Caco-2 (cell line): ENCODE measurements at regions not wholly inside any gene's neighbourhood (a gene's known extent, or its start where the extent isn't known, plus 50 kb on each side); places are given as distances from the start of the nearest gene placed in this dataset.

Experiments used
- BruUV-seq: library from RNA; stranded (reverse); fragments of 400-500 nt; replicated peaks from 2 replicates; lab custom pipeline; 2021; lab: Mats Ljungman, UMichigan
- CTCF ChIA-PET: fragments of 300-600 bp; sonication (Branson Sonifier 250); formaldehyde crosslinking; loops from one replicate; lab custom pipeline; 2022; ENCODE audit warnings: antibody characterized with exemption; lab: Charles Lee
- POLR2A ChIA-PET: fragments of 300-600 bp; sonication (Branson Sonifier 250); formaldehyde crosslinking; loops from one replicate; lab custom pipeline; 2022; ENCODE audit warnings: antibody characterized with exemption; lab: Charles Lee
- DNase-seq, 2 experiments: peaks; one replicate each; pipeline versions ENCODE4 v3.0.0 to v3.0.0-alpha.2; 2020 to 2022
- H3K27me3 ChIP-seq: replicated peaks from 2 replicates; pipeline ENCODE4 v1.6.0; 2011; ENCODE audit warnings: low read length; ENCODE audit not compliant: control insufficient read depth, insufficient read depth
- H3K36me3 ChIP-seq: 2 replicates; pipeline ENCODE4 v1.5.1; 2011; ENCODE audit warnings: low read length; ENCODE audit not compliant: control insufficient read depth, insufficient read depth
- H3K4me1 ChIP-seq: fragments of 250-450 bp; sonication (Bioruptor Pico); 2 replicates; pipeline ENCODE4 v1.5.1; 2020; ENCODE audit warnings: mild to moderate bottlenecking
- H3K4me3 ChIP-seq: 2 replicates; pipeline ENCODE4 v1.5.1; 2011; ENCODE audit warnings: low read depth, mild to moderate bottlenecking, control low read depth, low read length
- H3K9me3 ChIP-seq: fragments of 250-450 bp; sonication (Bioruptor Pico); 2 replicates; pipeline ENCODE4 v1.5.1; 2020; ENCODE audit warnings: mild to moderate bottlenecking, moderate library complexity
- H3K27ac Mint-ChIP-seq: one replicate; pipeline ENCODE4 v1.8.0; 2022; ENCODE audit warnings: mixed read lengths; ENCODE audit not compliant: unreplicated experiment
- H3K27me3 Mint-ChIP-seq: one replicate; pipeline ENCODE4 v1.8.0; 2022; ENCODE audit warnings: mixed read lengths; ENCODE audit not compliant: insufficient read depth, unreplicated experiment
- H3K36me3 Mint-ChIP-seq: one replicate; pipeline ENCODE4 v1.8.0; 2022; ENCODE audit warnings: mild to moderate bottlenecking, mixed read lengths; ENCODE audit not compliant: insufficient read depth, unreplicated experiment
- H3K4me1 Mint-ChIP-seq: one replicate; pipeline ENCODE4 v1.8.0; 2022; ENCODE audit warnings: low read depth, mixed read lengths; ENCODE audit not compliant: unreplicated experiment
- H3K4me3 Mint-ChIP-seq: one replicate; pipeline ENCODE4 v1.8.0; 2022; ENCODE audit warnings: mild to moderate bottlenecking, moderate library complexity, mixed read lengths; ENCODE audit not compliant: unreplicated experiment
- H3K9me3 Mint-ChIP-seq: one replicate; pipeline ENCODE4 v1.8.0; 2022; ENCODE audit warnings: mixed read lengths; ENCODE audit not compliant: unreplicated experiment
- CTCF ChIP-seq, 2 experiments: fragments of 200-600 bp in 1 of 2; IDR thresholded peaks; 1 replicate in 1 of 2; 2 replicates in 1 of 2; pipeline versions ENCODE4 v1.5.1 to v1.8.0; 2011 to 2022; ENCODE audit warnings: antibody characterized with exemption in 1 of 2, control low read depth in 1 of 2, inconsistent platforms in 1 of 2, low read depth in 1 of 2, low read length in 1 of 2, mild to moderate bottlenecking in 1 of 2, moderate library complexity in 1 of 2; ENCODE audit not compliant: insufficient read depth in 1 of 2, severe bottlenecking in 1 of 2, unreplicated experiment in 1 of 2
- intact Hi-C: fragments of 100-400 bp; cut with micrococcal nuclease; formaldehyde crosslinking; loops from one replicate; pipeline ENCODE4 v1.10.0; 2022; ENCODE audit not compliant: unreplicated experiment

- no peak overlapping the region for H3K4me3 ChIP-seq
- no peaks in the 10 kb centered on the region for H3K36me3 ChIP-seq
- Mint-ChIP-seq H3K4me3 (no peak overlapping the region), H3K4me1 (peaks cover 7% of the 10 kb centered on the region), H3K36me3 (no peaks in the 10 kb centered on the region), H3K9me3 (no peaks in the 10 kb centered on the region), H3K27ac (no peak overlapping the region), H3K27me3 (no peaks in the 10 kb centered on the region)
- intact Hi-C loops, result no loop called here
- CTCF ChIA-PET, result no interaction called here
- no TSS peak for BruUV-seq
- H3K27me3 ChIP-seq, result no peaks in the 10 kb centered on the region
- DNase-seq, result no peak
- TF ChIP-seq CTCF (IDR thresholded peaks at IDR 0.05; ENCODE audit: insufficient read depth in 1 of 2, low read depth in 1 of 2, low read length in 1 of 2, severe bottlenecking in 1 of 2, unreplicated experiment in 1 of 2), result no peak
- POLR2A ChIA-PET, result no interaction called here
- H3K9me3 ChIP-seq, result no peaks in the 10 kb centered on the region
- H3K4me1 ChIP-seq, result no peaks in the 10 kb centered on the region
Measured at GRCh38 chrX:150014525-150014924, 76.2 kb upstream of the EOLA2 start.

GRCh38 chrX:150017868-150018267 lies 79.6 kb upstream of the EOLA2 start:
- CTCF ChIA-PET, result no interaction called here

DNA sequence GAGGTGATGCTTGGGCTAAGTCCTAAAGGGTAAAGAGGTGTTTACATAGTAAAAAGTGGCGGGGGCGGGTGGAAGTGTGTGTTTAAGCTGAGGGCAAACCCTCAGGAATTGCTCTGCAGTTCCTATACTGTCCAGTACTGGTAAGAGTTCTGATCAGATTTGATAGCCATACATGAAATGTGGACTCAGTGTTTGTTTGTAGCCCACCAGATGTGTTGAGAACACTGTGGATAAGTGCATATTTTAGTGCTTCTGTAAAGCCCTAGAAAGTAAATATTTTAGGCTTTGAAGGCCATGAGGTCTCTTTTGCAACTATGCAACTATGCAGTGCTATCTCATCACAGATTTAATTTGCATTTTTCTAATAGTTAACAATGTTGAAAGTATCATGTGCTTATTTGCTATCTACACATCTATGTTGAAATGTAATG lies 80.7 kb upstream of the EOLA2 start:
- ChIA-PET POLR2A (no interaction called here), CTCF (no interaction called here)
- TF ChIP-seq CTCF (IDR thresholded peaks at IDR 0.05; ENCODE audit: insufficient read depth in 1 of 2, low read depth in 1 of 2, low read length in 1 of 2, severe bottlenecking in 1 of 2, unreplicated experiment in 1 of 2), result no peak
- Histone ChIP-seq H3K4me1 (no peaks in the 10 kb centered on the region), H3K9me3 (no peaks in the 10 kb centered on the region), H3K36me3 (no peaks in the 10 kb centered on the region), H3K4me3 (no peak overlapping the region), H3K27me3 (no peaks in the 10 kb centered on the region)
- Mint-ChIP-seq H3K4me1 (peaks cover 7% of the 10 kb centered on the region), H3K4me3 (no peak overlapping the region), H3K36me3 (no peaks in the 10 kb centered on the region), H3K9me3 (no peaks in the 10 kb centered on the region), H3K27me3 (no peaks in the 10 kb centered on the region), H3K27ac (no peak overlapping the region)
- intact Hi-C loops, result no loop called here
- peak in 1 of 2 experiments; percentile 23 for DNase-seq
- BruUV-seq, result no TSS peak

More at GRCh38 chrX:150017868-150018267, 79.6 kb upstream of the EOLA2 start:
- H3K27me3 ChIP-seq, result no peaks in the 10 kb centered on the region
- no peaks in the 10 kb centered on the region for H3K4me1 ChIP-seq
- BruUV-seq, result no TSS peak
- DNase-seq, result no peak
- no peaks in the 10 kb centered on the region for H3K27me3 Mint-ChIP-seq
- TF ChIP-seq CTCF (IDR thresholded peaks at IDR 0.05; ENCODE audit: insufficient read depth in 1 of 2, low read depth in 1 of 2, low read length in 1 of 2, severe bottlenecking in 1 of 2, unreplicated experiment in 1 of 2), result no peak
- POLR2A ChIA-PET, result no interaction called here
- no peaks in the 10 kb centered on the region for H3K36me3 ChIP-seq
- H3K36me3 Mint-ChIP-seq, result no peaks in the 10 kb centered on the region
- intact Hi-C loops, result no loop called here
- H3K9me3 ChIP-seq, result no peaks in the 10 kb centered on the region
- no peak overlapping the region for H3K27ac Mint-ChIP-seq
- H3K4me3 ChIP-seq, result no peak overlapping the region
- H3K4me1 Mint-ChIP-seq, result peaks cover 7% of the 10 kb centered on the region
- H3K9me3 Mint-ChIP-seq, result no peaks in the 10 kb centered on the region
- no peak overlapping the region for H3K4me3 Mint-ChIP-seq
